H9 (cell line): ENCODE measurements at regions not wholly inside any gene's neighbourhood (a gene's known extent, or its start where the extent isn't known, plus 50 kb on each side); places are given as distances from the start of the nearest gene placed in this dataset.

Experiments used
- DNase-seq: peaks from one replicate; pipeline ENCODE4 v3.0.0-alpha.2; 2017
- H2AFZ ChIP-seq: one replicate; pipeline ENCODE4 v1.6.1; 2013; ENCODE audit warnings: mild to moderate bottlenecking, low read length, control low read depth, moderate library complexity
- H2AK5ac ChIP-seq: 2 replicates; pipeline ENCODE4 v1.6.1; 2013; ENCODE audit warnings: low read length, control low read depth, mixed read lengths; ENCODE audit not compliant: insufficient read length
- H2BK120ac ChIP-seq: one replicate; pipeline ENCODE4 v1.6.1; 2013; ENCODE audit warnings: low read depth, mild to moderate bottlenecking, low read length, control low read depth, inconsistent platforms; ENCODE audit not compliant: poor library complexity, severe bottlenecking
- H2BK12ac ChIP-seq: 2 replicates; pipeline ENCODE4 v1.6.1; 2013; ENCODE audit warnings: low read length, control low read depth, mixed read lengths, low read depth; ENCODE audit not compliant: insufficient read length
- H2BK15ac ChIP-seq: 2 replicates; pipeline ENCODE4 v1.6.1; 2013; ENCODE audit warnings: low read depth, low read length, control low read depth
- H2BK20ac ChIP-seq: one replicate; pipeline ENCODE4 v1.6.1; 2013; ENCODE audit warnings: low read depth, mild to moderate bottlenecking, low read length, control low read depth, inconsistent platforms; ENCODE audit not compliant: poor library complexity, severe bottlenecking
- H2BK5ac ChIP-seq: 2 replicates; pipeline ENCODE4 v1.6.1; 2013; ENCODE audit warnings: low read length, control low read depth, mixed read lengths; ENCODE audit not compliant: insufficient read length
- H3K14ac ChIP-seq: 2 replicates; pipeline ENCODE4 v1.6.1; 2013; ENCODE audit warnings: low read length, control low read depth; ENCODE audit not compliant: insufficient read depth
- H3K18ac ChIP-seq: 2 replicates; pipeline ENCODE4 v1.6.1; 2013; ENCODE audit warnings: low read depth, mild to moderate bottlenecking, mixed read lengths, low read length, control low read depth; ENCODE audit not compliant: insufficient read length
- H3K23ac ChIP-seq: 2 replicates; pipeline ENCODE4 v1.6.1; 2013; ENCODE audit warnings: low read length, control low read depth, mixed read lengths, low read depth; ENCODE audit not compliant: insufficient read length
- H3K23me2 ChIP-seq: 2 replicates; pipeline ENCODE4 v1.6.1; 2013; ENCODE audit warnings: low read depth, mild to moderate bottlenecking, mixed read lengths, low read length, control low read depth; ENCODE audit not compliant: insufficient read length, poor library complexity, severe bottlenecking
- H3K27ac ChIP-seq: 2 replicates; pipeline ENCODE4 v1.5.1; 2013; ENCODE audit warnings: low read length, control low read depth, mixed read lengths, low read depth; ENCODE audit not compliant: insufficient read length
- H3K27me3 ChIP-seq: 2 replicates; pipeline ENCODE4 v1.6.1; 2013; ENCODE audit warnings: low read length, control low read depth, inconsistent platforms; ENCODE audit not compliant: insufficient read depth
- H3K4ac ChIP-seq: 2 replicates; pipeline ENCODE4 v1.6.1; 2013; ENCODE audit warnings: low read depth, mild to moderate bottlenecking, control low read depth, inconsistent platforms, low read length, moderate library complexity
- H3K4me1 ChIP-seq: 2 replicates; pipeline ENCODE4 v1.6.1; 2013; ENCODE audit warnings: low read length, control low read depth, inconsistent platforms; ENCODE audit not compliant: insufficient read depth
- H3K4me2 ChIP-seq: 2 replicates; pipeline ENCODE4 v1.6.1; 2013; ENCODE audit warnings: low read length, control low read depth, mixed read lengths; ENCODE audit not compliant: insufficient read length, insufficient read depth
- H3K56ac ChIP-seq: 2 replicates; pipeline ENCODE4 v1.6.1; 2013; ENCODE audit warnings: low read depth, mild to moderate bottlenecking, mixed read lengths, low read length, control low read depth; ENCODE audit not compliant: insufficient read length
- H3K79me1 ChIP-seq: 2 replicates; pipeline ENCODE4 v1.6.1; 2013; ENCODE audit warnings: low read depth, mild to moderate bottlenecking, moderate library complexity, low read length, control low read depth, inconsistent platforms; ENCODE audit not compliant: insufficient read depth, poor library complexity, severe bottlenecking
- H3K79me2 ChIP-seq: 2 replicates; pipeline ENCODE4 v1.6.1; 2013; ENCODE audit warnings: low read length, control low read depth, inconsistent platforms; ENCODE audit not compliant: insufficient read depth
- H3K9ac ChIP-seq: 2 replicates; pipeline ENCODE4 v1.6.1; 2013; ENCODE audit warnings: low read length, control low read depth, mixed read lengths; ENCODE audit not compliant: insufficient read length; ENCODE audit errors: extremely low read depth
- H3K9me3 ChIP-seq: one replicate; pipeline ENCODE4 v1.6.1; 2013; ENCODE audit warnings: low read depth, low read length, inconsistent platforms; ENCODE audit not compliant: control insufficient read depth
- H3T11ph ChIP-seq: one replicate; pipeline ENCODE4 v1.6.1; 2013; ENCODE audit warnings: mild to moderate bottlenecking, low read length, control low read depth, inconsistent platforms
- H4K20me1 ChIP-seq: one replicate; pipeline ENCODE4 v1.6.1; 2013; ENCODE audit not compliant: control insufficient read depth, insufficient read length, insufficient read depth
- H4K5ac ChIP-seq: 2 replicates; pipeline ENCODE4 v1.6.1; 2013; ENCODE audit warnings: low read depth, mild to moderate bottlenecking, mixed read lengths, low read length, control low read depth; ENCODE audit not compliant: insufficient read length
- H4K8ac ChIP-seq: replicated peaks from 2 replicates; pipeline ENCODE4 v1.6.1; 2013; ENCODE audit warnings: low read length, control low read depth, mixed read lengths, low read depth; ENCODE audit not compliant: insufficient read length
- H4K91ac ChIP-seq: 2 replicates; pipeline ENCODE4 v1.6.1; 2013; ENCODE audit warnings: low read depth, mild to moderate bottlenecking, moderate library complexity, mixed read lengths, low read length, control low read depth; ENCODE audit not compliant: insufficient read length
- H3K27ac Mint-ChIP-seq, 3 experiments: 2 replicates in 2 of 3; 3 replicates in 1 of 3; pipeline ENCODE4 v1.8.0; 2020 to 2021; ENCODE audit warnings: mixed read lengths in 3 of 3, mild to moderate bottlenecking in 1 of 3, moderate library complexity in 1 of 3
- H3K27me3 Mint-ChIP-seq: 2 replicates; pipeline ENCODE4 v1.8.0; 2021; ENCODE audit warnings: low read depth, mild to moderate bottlenecking, moderate library complexity, mixed read lengths
- H3K36me3 Mint-ChIP-seq, 3 experiments: 2 replicates in 2 of 3; 3 replicates in 1 of 3; pipeline ENCODE4 v1.8.0; 2020 to 2021; ENCODE audit warnings: low read depth in 3 of 3, mixed read lengths in 3 of 3; ENCODE audit not compliant: insufficient read depth in 1 of 3
- H3K4me1 Mint-ChIP-seq, 2 experiments: 2 replicates each; pipeline ENCODE4 v1.8.0; 2020; ENCODE audit warnings: mixed read lengths in 2 of 2
- H3K4me3 Mint-ChIP-seq, 2 experiments: 2 replicates in 1 of 2; 3 replicates in 1 of 2; pipeline ENCODE4 v1.8.0; 2020 to 2021; ENCODE audit warnings: mild to moderate bottlenecking in 2 of 2, mixed read lengths in 2 of 2, moderate library complexity in 1 of 2
- H3K9me3 Mint-ChIP-seq, 2 experiments: 2 replicates in 1 of 2; 3 replicates in 1 of 2; pipeline ENCODE4 v1.8.0; 2020; ENCODE audit warnings: mild to moderate bottlenecking in 2 of 2, mixed read lengths in 2 of 2, moderate library complexity in 1 of 2
- CTCF ChIP-seq: fragments of 200-600 bp; sonication (generic); conservative IDR thresholded peaks from 3 replicates; pipeline ENCODE4 v1.8.0; 2021; ENCODE audit warnings: antibody characterized with exemption, mild to moderate bottlenecking
- WGBS: extraction: QIAGEN DNeasy Blood & Tissue Kit; methylation state at CpG from one replicate; pipeline ENCODE4 v1.1.7; 2013; ENCODE audit warnings: missing lambda C conversion rate, low lambda C conversion rate, mixed read lengths; ENCODE audit not compliant: insufficient read length; ENCODE audit errors: extremely low coverage; 5-methylcytosine and 5-hydroxymethylcytosine counted together

DNA sequence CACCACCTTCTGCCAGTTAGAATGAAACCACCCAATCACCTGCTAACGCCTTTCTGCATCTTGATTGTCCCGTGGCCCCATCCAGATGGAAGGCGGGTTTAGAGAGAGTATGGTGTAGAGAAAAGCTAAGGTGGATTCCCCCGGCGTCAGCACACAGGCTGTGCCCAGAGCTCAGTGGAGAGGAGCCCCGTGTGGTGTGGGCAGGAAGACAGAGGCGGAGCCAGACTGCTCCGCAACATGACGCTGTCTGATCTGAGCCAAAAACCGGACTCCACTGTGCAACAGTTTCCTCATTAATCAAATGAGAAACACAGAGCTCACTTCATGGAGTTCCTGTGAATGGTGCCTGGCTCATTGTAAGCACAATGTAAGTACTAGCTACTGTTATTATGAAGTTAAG, 448.1 kb upstream of the SMIM21 start:
- Histone ChIP-seq H2BK20ac (no peak overlapping the region), H2AK5ac (no peak overlapping the region), H4K91ac (no peak overlapping the region), H2AFZ (no peak overlapping the region), H4K20me1 (no peaks in the 10 kb centered on the region), H3K27ac (no peak overlapping the region), H2BK120ac (no peak overlapping the region), H2BK12ac (no peak overlapping the region), H2BK5ac (no peak overlapping the region), H3K14ac (no peak overlapping the region), H2BK15ac (no peak overlapping the region), H3K79me1 (no peaks in the 10 kb centered on the region), H3K4me1 (no peaks in the 10 kb centered on the region), H3K9me3 (no peaks in the 10 kb centered on the region), H4K8ac (no peak overlapping the region), H3K79me2 (no peaks in the 10 kb centered on the region), H3K9ac (no peak overlapping the region), H3K18ac (no peak overlapping the region), H4K5ac (no peak overlapping the region), H3K23ac (no peak overlapping the region), H3K56ac (no peak overlapping the region), H3T11ph (no peak overlapping the region), H3K27me3 (no peaks in the 10 kb centered on the region), H3K4me2 (no peak overlapping the region), H3K23me2 (no peaks in the 10 kb centered on the region), H3K4ac (no peak overlapping the region)
- peaks cover 0 to 16% (median 5%) of the 10 kb centered on the region in 3 experiments; a peak in 4 of 7 replicates for H3K36me3 Mint-ChIP-seq
- no peaks in the 10 kb centered on the region for H3K27me3 Mint-ChIP-seq
- no peaks in the 10 kb centered on the region for H3K4me1 Mint-ChIP-seq
- H3K4me3 Mint-ChIP-seq: no peak overlapping the region
- DNase-seq: no peak
- peaks cover 16 to 22% of the 10 kb centered on the region in 2 experiments; a peak in 4 of 5 replicates for H3K9me3 Mint-ChIP-seq
- no peak for TF ChIP-seq CTCF
- H3K27ac Mint-ChIP-seq: no peak overlapping the region; a peak in 1 of 7 replicates
- no CpG with 5 or more reads among the region's 10 CpGs for WGBS
